ENCODE measurements at regions not wholly inside any gene's neighbourhood (a gene's known extent, or its start where the extent isn't known, plus 50 kb on each side); places are given as distances from the start of the nearest gene placed in this dataset.
"Not testable (repeated sequence)": the region's sequence is repeated elsewhere in the genome, so short reads cannot be mapped to it uniquely, and the experiment has no call there.

GRCh38 chr2:82740527-82740926, 1718.6 kb downstream of the SUCLG1 start:
- ATAC-seq (ENCODE audit: insufficient read depth, low FRiP score) (no peak), DNase-seq (no peak)
- H3K4me1 ChIP-seq (ENCODE audit: control insufficient read depth in 5 of 5, insufficient read depth in 5 of 5, low read length in 5 of 5), result no peaks in the 10 kb centered on the region
- no peak overlapping the region for H3K4me3 ChIP-seq
- H3K27ac ChIP-seq (ENCODE audit: low read depth in 1 of 2, low read length in 1 of 2), result no peak overlapping the region
- no peak overlapping the region for H3K9ac ChIP-seq (ENCODE audit: insufficient read depth in 1 of 2, low read length in 2 of 2)
- H3K9me3 ChIP-seq (ENCODE audit: control insufficient read depth in 4 of 4, insufficient read depth in 3 of 4, low read length in 3 of 4), result peaks cover 0 to 4% (median 0%) of the 10 kb centered on the region in 4 donors
- 89 to 97% methylated on average over 1 of the region's 1 CpG for WGBS, 2 donors
- H3K36me3 ChIP-seq (ENCODE audit: control insufficient read depth in 4 of 4, insufficient read depth in 4 of 4, low read length in 4 of 4), result no peaks in the 10 kb centered on the region
- H3K27me3 ChIP-seq (ENCODE audit: control insufficient read depth in 3 of 3, insufficient read depth in 3 of 3, low read length in 2 of 3), result no peaks in the 10 kb centered on the region
- TF ChIP-seq CTCF (IDR thresholded peaks at IDR 0.05; ENCODE audit: control extremely low read depth, extremely low read depth), result no peak

- H3K9ac ChIP-seq (ENCODE audit: insufficient read depth in 1 of 2, low read length in 2 of 2); H3K9me3 ChIP-seq (ENCODE audit: control insufficient read depth in 4 of 4, insufficient read depth in 3 of 4, low read length in 3 of 4); H3K27me3 ChIP-seq (ENCODE audit: control insufficient read depth in 3 of 3, insufficient read depth in 3 of 3, low read length in 2 of 3); DNase-seq; H3K4me1 ChIP-seq (ENCODE audit: control insufficient read depth in 5 of 5, insufficient read depth in 5 of 5, low read length in 5 of 5); H3K36me3 ChIP-seq (ENCODE audit: control insufficient read depth in 4 of 4, insufficient read depth in 4 of 4, low read length in 4 of 4); H3K27ac ChIP-seq (ENCODE audit: low read depth in 1 of 2, low read length in 1 of 2); ATAC-seq (ENCODE audit: insufficient read depth, low FRiP score); H3K4me3 ChIP-seq: not testable (repeated sequence)
- 95% methylated on average over 15 of the region's 15 CpGs for WGBS, 2 donors
Observed at GRCh38 chr2:82737965-82738364, 1721.1 kb downstream of the SUCLG1 start.

GRCh38 chr2:82735336-82735735, 1723.7 kb downstream of the SUCLG1 start:
- TF ChIP-seq CTCF (IDR thresholded peaks at IDR 0.05; ENCODE audit: control extremely low read depth, extremely low read depth), result no peak
- H3K9me3 ChIP-seq (ENCODE audit: control insufficient read depth in 4 of 4, insufficient read depth in 3 of 4, low read length in 3 of 4), result no peaks in the 10 kb centered on the region
- DNase-seq, result no peak
- H3K27ac ChIP-seq (ENCODE audit: low read depth in 1 of 2, low read length in 1 of 2), result no peak overlapping the region
- H3K27me3 ChIP-seq (ENCODE audit: control insufficient read depth in 3 of 3, insufficient read depth in 3 of 3, low read length in 2 of 3), result no peaks in the 10 kb centered on the region
- no peak overlapping the region for H3K4me3 ChIP-seq
- H3K4me1 ChIP-seq (ENCODE audit: control insufficient read depth in 5 of 5, insufficient read depth in 5 of 5, low read length in 5 of 5), result no peaks in the 10 kb centered on the region
- H3K36me3 ChIP-seq (ENCODE audit: control insufficient read depth in 4 of 4, insufficient read depth in 4 of 4, low read length in 4 of 4), result no peaks in the 10 kb centered on the region
- no peak for ATAC-seq (ENCODE audit: insufficient read depth, low FRiP score)
- no peak overlapping the region for H3K9ac ChIP-seq (ENCODE audit: insufficient read depth in 1 of 2, low read length in 2 of 2)
- WGBS, 2 donors, result 95 to 97% methylated on average over 2 of the region's 2 CpGs

- Histone ChIP-seq H3K4me3 (no peak overlapping the region), H3K9ac (ENCODE audit: insufficient read depth in 1 of 2, low read length in 2 of 2) (no peak overlapping the region), H3K27ac (ENCODE audit: low read depth in 1 of 2, low read length in 1 of 2) (no peak overlapping the region), H3K9me3 (ENCODE audit: control insufficient read depth in 4 of 4, insufficient read depth in 3 of 4, low read length in 3 of 4) (no peaks in the 10 kb centered on the region), H3K36me3 (ENCODE audit: control insufficient read depth in 4 of 4, insufficient read depth in 4 of 4, low read length in 4 of 4) (no peaks in the 10 kb centered on the region), H3K27me3 (ENCODE audit: control insufficient read depth in 3 of 3, insufficient read depth in 3 of 3, low read length in 2 of 3) (no peaks in the 10 kb centered on the region), H3K4me1 (ENCODE audit: control insufficient read depth in 5 of 5, insufficient read depth in 5 of 5, low read length in 5 of 5) (no peaks in the 10 kb centered on the region)
- ATAC-seq (ENCODE audit: insufficient read depth, low FRiP score), result no peak
- DNase-seq, result no peak
- TF ChIP-seq CTCF (IDR thresholded peaks at IDR 0.05; ENCODE audit: control extremely low read depth, extremely low read depth), result no peak
- WGBS, 2 donors, result 71 to 73% methylated on average over 4 of the region's 4 CpGs
Observed at GRCh38 chr2:82731824-82732223, 1727.3 kb downstream of the SUCLG1 start.
